ENCODE measurements at regions not wholly inside any gene's neighbourhood (a gene's known extent, or its start where the extent isn't known, plus 50 kb on each side); places are given as distances from the start of the nearest gene placed in this dataset.

DNA sequence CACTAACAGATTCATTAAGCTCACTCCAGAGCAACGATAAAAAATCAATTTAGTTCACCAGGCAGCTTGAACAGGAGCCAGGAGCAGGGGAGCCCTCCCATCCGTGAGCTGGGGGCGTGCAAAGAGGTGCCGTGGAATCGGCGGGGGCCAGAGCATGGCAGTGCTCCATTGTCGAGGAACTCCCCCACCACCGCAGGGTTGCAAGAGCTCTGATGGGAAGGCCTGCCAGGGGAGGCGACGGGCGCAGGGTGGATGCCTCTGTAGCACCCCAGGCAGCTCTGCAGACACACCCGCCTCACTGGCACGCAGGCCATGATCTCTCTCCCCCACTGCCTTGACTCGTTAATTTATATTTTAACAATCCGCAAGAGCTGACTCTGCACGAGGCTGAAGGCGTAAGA lies 433.2 kb downstream of the MIAT start:
- TF ChIP-seq, protein P1, sequence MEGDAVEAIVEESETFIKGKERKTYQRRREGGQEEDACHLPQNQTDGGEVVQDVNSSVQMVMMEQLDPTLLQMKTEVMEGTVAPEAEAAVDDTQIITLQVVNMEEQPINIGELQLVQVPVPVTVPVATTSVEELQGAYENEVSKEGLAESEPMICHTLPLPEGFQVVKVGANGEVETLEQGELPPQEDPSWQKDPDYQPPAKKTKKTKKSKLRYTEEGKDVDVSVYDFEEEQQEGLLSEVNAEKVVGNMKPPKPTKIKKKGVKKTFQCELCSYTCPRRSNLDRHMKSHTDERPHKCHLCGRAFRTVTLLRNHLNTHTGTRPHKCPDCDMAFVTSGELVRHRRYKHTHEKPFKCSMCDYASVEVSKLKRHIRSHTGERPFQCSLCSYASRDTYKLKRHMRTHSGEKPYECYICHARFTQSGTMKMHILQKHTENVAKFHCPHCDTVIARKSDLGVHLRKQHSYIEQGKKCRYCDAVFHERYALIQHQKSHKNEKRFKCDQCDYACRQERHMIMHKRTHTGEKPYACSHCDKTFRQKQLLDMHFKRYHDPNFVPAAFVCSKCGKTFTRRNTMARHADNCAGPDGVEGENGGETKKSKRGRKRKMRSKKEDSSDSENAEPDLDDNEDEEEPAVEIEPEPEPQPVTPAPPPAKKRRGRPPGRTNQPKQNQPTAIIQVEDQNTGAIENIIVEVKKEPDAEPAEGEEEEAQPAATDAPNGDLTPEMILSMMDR (IDR thresholded peaks at IDR 0.05), result no peak
- TF ChIP-seq POLR2A (IDR thresholded peaks at IDR 0.05), result no peak
- H3K27me3 ChIP-seq, result peaks cover 31% of the 10 kb centered on the region
- no peaks in the 10 kb centered on the region for H3K4me1 ChIP-seq (replicated peaks in 1 of 2)
- 73 to 82% (median 77%) methylated on average over 12 to 17 of the region's 17 CpGs for WGBS, 4 donors
- DNase-seq, result no peak
- no peaks in the 10 kb centered on the region for H3K36me3 ChIP-seq (replicated peaks in 1 of 2)
- H3K27ac ChIP-seq, result no peak overlapping the region
- H3K9me3 ChIP-seq (replicated peaks in 1 of 3), result no peaks in the 10 kb centered on the region
- intact Hi-C loops (cut with DNase I), result no loop called here
- H3K4me3 ChIP-seq, result no peak overlapping the region

DNA sequence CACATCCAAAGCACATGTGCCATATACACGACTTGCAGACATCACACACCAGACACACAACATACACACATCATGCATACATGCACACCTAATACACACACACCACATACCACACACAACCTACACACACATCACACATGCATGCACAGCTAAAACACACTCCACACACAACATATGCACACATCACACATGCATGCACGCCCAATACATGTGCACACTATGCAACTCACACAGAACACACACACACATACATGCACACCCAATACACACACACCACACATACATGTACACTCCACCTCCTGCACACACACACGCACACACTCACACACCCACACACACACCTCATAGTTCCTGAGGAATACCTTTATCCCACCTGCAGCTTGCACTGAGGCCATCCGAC lies 436.0 kb downstream of the MIAT start:
- Histone ChIP-seq H3K9me3 (replicated peaks in 1 of 3) (no peaks in the 10 kb centered on the region), H3K4me3 (no peak overlapping the region), H3K4me1 (replicated peaks in 1 of 2) (no peaks in the 10 kb centered on the region), H3K27ac (no peak overlapping the region), H3K27me3 (peaks cover 17% of the 10 kb centered on the region), H3K36me3 (replicated peaks in 1 of 2) (no peaks in the 10 kb centered on the region)
- no peak for DNase-seq
- intact Hi-C loops (cut with DNase I), result no loop called here
- TF ChIP-seq, protein P1 (IDR thresholded peaks at IDR 0.05), result no peak
- no peak for TF ChIP-seq POLR2A (IDR thresholded peaks at IDR 0.05)
- 64 to 84% (median 72%) methylated on average over 4 of the region's 4 CpGs for WGBS, 4 donors

DNA sequence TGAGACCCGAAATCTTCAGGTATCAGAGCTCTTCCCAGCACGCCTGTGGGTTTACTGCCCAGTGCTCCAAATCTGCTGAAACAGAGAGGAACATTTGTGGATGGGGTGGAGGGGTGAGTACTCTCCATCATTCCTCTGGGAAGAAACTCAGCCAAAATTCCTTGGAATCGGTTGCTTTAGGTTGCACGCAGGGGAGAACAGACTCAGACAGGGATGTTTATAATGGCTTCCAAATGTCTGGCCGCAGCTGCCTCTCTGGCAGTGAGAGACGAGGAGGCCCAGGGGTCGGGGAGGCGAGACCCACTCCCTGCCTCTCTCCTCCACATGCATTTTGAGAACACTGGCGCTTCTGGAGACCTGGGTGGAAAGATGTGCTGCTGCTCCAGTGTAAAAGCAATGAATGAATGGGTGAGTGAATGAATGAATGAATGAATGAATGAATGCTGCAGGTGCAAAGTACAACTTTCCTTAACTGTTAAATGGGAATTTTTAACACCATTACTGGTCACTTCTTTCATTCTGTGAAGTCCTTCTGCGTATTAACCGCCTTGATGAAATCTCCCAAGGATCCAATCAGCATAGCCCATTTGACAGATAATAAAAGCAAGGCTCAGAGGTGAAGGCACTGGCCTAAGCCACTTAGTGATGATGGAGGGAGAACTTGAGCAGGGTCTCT lies 437.4 kb downstream of the MIAT start:
- Histone ChIP-seq H3K27me3 (peaks cover 8% of the 10 kb centered on the region), H3K27ac (no peak overlapping the region), H3K36me3 (replicated peaks in 1 of 2) (no peaks in the 10 kb centered on the region), H3K9me3 (replicated peaks in 1 of 3) (no peaks in the 10 kb centered on the region), H3K4me1 (replicated peaks in 1 of 2) (no peaks in the 10 kb centered on the region), H3K4me3 (no peak overlapping the region)
- intact Hi-C loops (cut with DNase I), result no loop called here
- TF ChIP-seq, protein P1 (IDR thresholded peaks at IDR 0.05), result no peak
- TF ChIP-seq POLR2A (IDR thresholded peaks at IDR 0.05), result no peak
- DNase-seq, result no peak
- 56 to 73% (median 69%) methylated on average over 9 to 11 of the region's 11 CpGs for WGBS, 4 donors

DNA sequence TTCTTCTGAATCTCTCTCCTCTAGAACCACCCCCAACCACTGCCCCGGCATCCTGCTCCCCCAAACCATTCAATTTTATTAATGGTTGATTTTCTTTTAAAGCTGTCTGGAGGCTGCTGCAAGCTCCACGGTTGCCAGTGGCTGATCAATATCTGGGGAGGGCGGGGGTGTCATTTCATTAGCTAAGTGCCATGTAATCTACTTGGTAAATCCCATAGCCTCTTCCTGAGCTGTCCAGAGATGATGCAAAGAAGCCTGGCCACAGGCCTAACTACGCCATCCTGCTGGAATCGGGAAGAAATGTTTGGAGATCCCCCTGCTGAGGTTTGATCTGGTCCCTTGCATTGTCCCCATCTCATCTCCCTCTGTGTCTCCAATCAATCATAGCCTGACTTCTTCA lies 440.1 kb downstream of the MIAT start:
- DNase-seq, result no peak
- Histone ChIP-seq H3K27ac (no peak overlapping the region), H3K4me1 (replicated peaks in 1 of 2) (no peaks in the 10 kb centered on the region), H3K27me3 (peaks cover 2% of the 10 kb centered on the region), H3K9me3 (replicated peaks in 1 of 3) (no peaks in the 10 kb centered on the region), H3K4me3 (no peak overlapping the region), H3K36me3 (replicated peaks in 1 of 2) (no peaks in the 10 kb centered on the region)
- 66 to 73% (median 71%) methylated on average over 5 of the region's 5 CpGs for WGBS, 4 donors
- intact Hi-C loops (cut with DNase I), result no loop called here
- TF ChIP-seq POLR2A (IDR thresholded peaks at IDR 0.05), result no peak
- TF ChIP-seq, protein P1 (IDR thresholded peaks at IDR 0.05), result no peak

Measured in adrenal gland (tissue), 9 donors.